SK-N-DZ (cell line): ENCODE measurements at regions not wholly inside any gene's neighbourhood (a gene's known extent, or its start where the extent isn't known, plus 50 kb on each side); places are given as distances from the start of the nearest gene placed in this dataset.

Experiments
- DNase-seq: peaks from one replicate; pipeline ENCODE4 v3.0.0-alpha.2; 2015; ENCODE audit warnings: low spot score

DNA sequence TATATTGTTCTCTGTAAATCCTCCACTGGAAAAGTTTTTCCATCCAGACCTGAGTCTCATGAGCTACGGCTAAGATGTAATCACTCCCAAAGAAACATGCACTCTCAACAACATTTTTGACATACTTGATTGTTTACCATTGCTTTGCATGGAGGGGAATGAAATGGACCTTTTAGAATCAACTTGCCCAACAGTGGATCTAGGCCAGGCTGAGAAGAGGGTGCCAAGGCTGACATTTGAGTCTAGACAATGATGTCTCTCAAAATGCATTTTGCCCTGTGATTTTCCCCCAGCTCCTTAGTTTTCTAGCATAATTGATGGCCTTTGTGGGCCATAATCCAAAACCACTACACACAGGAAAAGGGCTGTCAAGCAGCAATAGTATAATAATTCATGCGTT lies 297.9 kb upstream of the KLF6 start:
- DNase-seq = no peak

DNA sequence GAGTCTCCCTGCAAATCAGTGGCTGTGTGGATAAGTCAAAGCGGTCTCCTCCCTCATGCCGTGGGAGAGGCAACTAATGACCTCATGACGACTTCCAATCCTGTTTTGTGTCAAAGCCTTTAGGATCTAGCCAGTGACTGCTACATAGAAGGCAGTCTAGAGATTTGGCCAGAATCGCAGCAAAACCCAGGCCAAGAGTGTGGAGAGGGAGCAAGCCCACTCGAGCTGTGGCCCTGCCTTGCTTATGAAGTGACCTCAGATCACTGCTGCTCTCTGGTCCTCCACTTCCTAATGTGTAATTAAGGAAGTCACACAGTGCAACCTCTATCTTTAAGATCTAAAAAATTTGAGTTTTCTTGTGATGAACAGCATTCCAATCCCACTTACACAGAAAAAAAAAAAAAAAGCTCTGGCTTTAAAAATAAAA lies 296.7 kb upstream of the KLF6 start:
- no peak for DNase-seq

DNA sequence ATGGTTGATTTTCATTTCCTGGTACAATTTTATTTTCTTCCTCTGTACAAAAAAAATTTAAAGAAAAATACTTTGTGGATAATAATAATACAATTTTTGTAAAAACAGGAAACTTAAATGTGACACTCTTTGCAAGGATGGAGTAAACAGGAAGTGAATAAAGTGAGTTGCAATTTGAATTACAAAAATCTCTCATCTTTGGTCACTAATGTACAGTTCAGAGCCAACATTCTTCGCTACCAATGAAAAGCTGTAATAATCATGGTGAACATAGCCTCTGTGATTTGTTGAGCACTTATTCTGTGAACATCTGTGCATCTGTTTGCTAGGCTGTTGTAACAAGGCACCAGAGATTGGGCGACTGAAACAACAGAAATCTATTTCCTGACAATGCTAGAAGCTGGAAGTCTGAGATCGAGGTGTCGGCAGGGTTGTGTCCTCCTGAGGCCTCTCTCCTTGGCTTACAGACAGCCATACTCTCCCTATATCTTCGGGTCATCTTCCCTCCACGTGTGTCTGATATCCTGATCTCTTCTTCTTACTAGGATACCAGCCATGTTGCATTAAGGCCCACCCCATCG lies 295.3 kb upstream of the KLF6 start:
- no peak for DNase-seq

DNA sequence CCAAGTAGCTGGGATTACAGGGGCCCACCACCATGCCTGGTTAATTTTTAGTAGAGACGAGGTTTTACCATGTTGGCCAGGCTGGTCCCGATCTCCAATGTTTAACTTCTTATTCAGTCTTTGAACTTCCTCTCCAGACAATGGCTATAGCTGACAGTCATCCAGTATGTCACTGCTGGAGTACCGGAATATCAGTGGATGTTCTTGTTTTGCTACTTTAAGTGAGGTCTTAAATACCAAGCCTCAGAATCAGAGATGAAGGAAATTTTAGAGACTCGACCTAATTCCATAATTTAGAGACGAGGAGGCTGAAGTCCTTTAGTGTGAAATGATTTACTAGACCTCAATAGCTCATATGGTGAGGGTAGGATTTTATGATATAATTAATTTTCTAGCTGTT lies 294.8 kb upstream of the KLF6 start:
- no peak for DNase-seq

DNA sequence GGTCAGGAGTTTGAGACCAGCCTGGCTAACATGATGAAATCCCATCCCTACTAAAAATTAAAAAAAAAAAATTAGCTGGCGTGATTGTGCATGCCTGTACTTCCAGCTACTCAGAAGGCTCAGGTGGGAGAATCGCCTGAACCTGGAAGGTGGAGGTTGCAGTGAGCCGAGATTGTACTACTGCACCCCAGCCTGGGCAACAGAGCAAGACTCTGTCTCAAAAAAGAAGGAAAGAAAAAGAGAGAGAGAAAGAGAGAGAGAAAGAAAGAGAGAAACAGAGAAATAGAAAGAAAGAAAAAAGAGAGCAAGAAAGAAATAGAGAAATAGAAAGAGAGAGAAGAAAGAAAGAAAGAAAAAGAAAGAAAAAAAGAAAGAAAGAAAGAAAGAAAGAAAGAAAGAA lies 292.8 kb upstream of the KLF6 start:
- DNase-seq = no peak

DNA sequence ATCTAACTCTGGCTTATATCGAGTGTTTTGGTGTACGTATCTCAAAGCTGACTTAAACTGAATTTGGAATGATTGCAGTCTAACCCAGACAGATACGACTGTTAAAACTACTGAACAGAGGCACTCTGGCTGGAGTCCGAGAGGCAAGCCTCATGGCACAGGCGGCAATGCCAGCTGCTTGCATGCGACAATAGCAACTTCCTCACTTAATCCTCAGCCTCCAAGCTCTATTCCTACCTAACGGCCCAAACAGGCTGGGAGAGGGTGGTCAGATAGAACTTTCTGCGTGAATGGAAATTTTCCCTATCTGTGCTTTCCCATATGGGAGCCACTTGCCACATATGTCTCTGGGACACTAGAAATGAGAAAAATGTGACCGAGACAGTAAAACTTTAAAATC lies 292.0 kb upstream of the KLF6 start:
- no peak for DNase-seq

DNA sequence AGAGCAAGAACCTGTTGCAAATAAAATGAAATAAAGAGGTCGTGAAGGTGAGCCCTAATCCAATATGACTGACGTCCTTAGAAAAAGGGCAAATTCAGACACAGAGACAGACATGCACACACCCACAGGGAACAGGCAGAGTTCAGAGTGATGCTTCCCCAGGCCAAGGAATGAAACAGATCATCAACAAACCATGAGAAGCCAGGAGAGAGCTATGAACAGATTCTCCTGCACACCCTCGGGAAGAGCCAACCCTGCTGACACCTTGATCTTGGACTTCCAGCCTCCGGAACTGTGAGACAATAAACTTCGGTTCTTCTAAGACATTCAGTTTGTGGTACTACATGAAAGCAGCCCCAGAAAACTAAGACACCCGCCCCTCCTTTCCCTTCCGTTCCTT lies 290.4 kb upstream of the KLF6 start:
- no peak for DNase-seq

DNA sequence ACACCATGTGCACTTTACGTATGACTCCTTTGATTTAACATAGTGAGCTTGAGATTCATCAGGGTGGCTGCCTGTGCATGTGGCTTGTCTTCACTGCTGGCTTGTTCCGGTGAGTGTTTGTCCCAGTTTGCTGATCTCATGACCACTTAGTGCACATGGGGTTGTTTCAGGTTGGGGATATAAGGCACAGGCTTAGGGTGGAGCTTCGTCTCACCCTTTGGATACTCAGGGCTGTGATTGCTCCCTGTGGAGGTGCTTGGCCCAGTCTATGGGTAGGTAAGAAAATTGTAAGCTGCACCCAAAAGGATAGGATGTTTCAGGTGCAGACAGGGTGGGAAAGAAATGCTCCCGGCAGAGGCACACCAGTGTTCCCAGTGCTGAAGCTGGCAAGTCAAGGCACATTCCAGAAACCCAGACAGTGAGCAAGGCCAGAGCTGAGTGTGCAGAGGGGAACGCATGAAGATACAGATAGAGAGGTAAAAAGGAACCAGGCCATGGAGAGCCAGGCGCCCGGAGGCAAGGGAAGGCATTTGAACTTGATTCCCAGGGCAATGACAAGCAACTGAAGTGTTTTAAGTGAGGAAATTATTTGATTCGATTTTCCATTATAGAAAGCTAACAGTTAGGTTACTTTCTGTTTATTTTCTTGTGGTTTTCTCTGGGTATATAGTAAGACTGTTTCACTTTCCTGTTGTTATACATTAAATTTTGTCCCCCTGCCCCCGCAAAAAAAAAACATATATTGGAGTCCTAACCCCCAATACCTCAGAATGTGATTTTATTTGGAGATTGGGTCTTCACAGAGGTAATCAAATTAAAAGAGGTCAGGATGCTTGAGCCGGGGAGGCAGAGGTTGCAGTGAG lies 289.8 kb upstream of the KLF6 start:
- no peak for DNase-seq

DNA sequence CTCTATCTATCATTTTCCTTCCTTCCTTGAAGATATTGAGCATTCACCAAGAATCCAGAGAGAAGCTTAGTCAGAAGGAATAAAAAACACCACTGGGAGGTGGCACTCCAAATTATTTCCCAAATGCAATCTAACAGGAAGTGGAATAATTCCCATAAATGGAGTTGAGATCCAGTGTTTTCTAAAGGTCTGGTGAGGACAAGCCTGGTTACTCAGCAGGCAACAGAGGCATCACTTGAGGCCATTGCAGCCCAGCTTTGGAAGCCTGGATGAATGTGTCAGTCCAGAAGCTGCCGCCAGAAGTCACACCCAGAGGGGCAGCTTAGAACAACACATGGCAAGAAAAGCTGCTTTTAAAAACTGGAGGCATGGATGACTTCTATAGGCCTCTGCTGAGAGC lies 288.9 kb upstream of the KLF6 start:
- DNase-seq = no peak

DNA sequence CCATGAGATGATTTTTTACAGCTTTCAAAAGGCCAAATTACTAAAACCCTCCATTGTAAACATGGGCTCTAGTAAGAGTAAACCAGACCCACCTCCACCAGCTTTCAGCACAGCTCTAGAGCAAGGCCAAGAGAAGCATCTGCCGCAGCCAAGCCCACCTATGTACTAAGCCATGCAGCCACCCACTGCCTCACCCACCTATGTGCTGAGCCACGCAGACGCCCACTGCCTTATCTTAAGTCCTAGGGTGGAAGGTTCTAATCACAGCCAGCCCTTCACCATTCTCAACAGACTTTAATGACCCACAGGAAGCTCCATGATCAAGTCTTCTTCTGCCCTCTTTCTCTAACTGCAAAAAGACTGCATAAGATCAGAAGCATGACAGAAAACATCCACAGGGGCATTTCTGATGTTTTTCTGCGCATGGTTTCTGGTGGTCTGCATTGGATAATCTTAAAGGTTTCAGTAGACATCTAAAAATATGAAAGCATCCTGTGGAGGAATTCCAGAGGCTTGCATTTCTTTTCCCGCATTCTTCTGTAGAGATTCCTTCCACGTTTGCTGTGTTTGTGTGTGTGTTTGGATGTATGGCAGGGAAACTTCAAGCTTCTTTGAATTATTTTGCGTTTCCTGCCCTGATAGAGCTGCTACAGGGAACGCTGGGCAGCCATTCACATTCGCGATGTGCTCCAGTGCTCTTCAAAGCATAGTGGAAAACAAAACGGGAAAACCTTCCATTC lies 286.1 kb upstream of the KLF6 start:
- no peak for DNase-seq

DNA sequence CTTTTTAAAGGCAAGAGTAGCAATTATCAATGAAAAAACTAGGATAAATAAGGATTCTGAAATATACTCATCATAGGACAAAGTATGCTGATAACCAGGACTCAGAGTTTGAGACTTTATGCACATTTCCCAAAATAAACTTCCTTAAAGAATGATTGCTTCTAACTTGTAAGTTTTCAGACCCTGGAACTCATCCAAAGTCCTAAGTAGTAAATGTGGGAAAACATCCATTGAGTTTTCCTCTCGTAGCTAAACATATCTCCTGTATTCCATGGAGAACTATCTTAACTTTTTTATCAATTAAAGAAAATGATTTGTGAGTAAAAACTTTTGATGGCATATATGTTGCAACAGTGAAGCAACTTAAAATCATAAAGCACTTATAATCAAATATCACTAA lies 285.2 kb upstream of the KLF6 start:
- no peak for DNase-seq

DNA sequence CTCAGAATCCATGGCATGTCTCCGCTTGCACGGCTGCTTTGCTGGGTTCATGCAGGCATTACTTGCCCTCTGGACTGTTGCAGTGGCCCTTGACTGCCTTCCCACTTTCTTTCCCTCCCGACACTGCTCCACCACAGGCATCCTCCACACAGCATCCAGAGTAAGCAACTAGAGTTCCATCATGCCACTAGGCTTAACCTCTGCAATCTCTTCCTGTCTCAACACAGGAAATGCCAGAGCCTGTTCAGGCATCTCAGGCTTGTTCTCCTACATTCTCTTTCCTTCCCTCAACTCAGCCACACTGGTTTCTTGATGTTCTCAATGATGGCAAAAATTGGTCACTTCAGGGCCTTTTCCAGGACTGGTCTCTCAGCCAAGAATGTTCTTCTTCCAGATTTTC lies 284.5 kb upstream of the KLF6 start:
- DNase-seq = no peak

DNA sequence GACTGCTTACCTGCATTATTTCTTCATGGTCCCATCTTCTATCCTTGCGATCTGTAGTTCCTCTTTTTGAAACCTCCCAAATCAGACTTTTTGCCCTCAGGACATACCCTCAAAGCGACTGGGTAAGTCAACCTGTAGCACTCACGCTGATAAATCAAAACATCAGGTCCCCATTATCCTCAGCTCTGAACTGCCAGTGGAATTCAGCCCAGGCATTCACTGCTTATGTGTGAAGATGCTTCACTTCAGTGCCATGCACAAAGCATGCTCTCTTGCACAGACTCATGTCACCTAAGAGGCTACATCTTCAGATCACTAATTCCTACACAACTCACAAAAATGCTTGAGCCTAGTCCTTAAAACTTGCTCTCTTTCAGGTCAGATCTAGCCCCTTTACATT lies 283.6 kb upstream of the KLF6 start:
- DNase-seq = no peak

DNA sequence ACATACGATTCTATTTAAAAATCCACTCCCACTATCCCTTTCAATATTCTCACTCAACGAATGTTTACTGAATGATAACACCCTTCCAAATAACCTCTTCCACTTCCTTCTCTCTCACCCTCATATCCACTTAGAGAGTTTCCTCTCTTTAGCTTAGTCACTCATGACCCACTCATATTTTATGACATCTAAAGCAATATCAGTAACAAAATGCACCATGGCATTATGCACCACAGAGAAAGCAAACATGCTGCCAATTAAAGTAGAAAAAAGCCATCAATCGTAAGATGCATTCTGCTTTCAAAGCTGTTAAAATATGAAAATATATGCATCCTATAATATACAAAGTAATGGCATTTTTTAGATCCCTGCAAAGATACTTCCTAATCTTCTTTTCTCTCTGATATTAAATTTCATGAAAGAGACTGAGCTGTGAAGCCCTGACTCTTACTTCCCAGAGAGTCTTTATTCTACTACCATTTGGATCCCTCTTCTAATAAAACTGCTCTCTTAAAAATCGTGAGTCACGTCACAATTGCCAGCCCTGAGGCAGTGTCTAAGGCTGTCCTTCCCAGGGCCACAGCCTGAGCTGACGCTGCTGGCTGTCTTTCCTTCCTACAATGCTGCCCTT lies 283.0 kb upstream of the KLF6 start:
- no peak for DNase-seq

DNA sequence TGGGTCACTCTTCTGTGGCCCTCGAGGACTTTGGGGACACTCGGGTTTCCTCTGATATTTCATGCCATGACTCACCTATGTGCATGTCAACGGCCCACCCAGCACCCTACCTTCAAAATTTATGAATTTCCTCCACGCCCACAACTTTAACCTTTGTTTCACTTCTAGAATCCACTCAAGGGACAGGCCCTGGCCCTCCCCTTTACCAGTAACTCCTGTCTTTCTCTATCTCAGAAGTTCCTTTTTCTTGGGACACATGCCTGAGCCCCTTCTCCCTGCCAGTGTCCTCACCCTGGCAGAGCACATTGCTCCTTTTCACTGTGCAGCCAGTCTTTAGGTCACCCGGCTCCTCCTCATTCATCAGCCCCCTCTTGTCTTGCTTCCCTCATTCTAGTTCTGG lies 282.5 kb upstream of the KLF6 start:
- DNase-seq = no peak

DNA sequence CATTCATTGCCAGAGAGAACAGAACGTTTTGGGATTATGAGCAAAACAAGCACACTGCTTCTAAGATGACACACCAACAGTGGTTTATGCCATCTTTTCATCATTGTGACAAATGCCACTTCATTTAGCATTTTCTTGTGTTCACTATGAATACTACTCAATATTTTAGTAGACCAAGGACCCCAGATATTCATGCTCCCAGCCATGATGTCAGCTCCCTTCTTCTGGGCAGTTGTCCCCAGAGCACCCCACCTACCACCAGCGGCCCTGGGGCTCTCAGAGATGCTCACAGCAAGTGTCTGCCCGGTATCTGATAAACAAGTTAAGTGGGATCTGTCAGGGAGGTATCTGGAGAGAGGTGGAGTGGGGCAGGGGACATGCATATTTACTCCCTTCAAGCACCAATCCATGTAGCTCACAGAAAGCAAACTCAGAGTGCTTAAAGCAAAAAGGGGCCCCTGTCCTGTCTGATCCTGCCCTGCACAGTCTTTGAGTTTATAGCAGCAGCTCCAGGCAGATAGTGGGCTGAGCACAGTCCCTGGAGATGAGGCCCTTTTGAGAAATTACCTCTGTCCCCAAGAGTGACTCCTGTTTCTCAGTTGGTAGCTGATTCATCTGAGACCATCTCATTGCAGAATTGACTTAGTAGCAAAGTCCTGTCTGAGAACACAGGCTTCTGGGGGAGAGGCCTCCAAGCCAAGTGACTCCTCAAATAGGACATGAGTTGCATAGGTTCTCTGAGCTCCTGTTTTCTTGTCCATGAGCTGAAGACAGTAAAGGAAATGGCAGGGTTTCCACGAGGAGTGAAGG lies 281.8 kb upstream of the KLF6 start:
- DNase-seq = no peak

DNA sequence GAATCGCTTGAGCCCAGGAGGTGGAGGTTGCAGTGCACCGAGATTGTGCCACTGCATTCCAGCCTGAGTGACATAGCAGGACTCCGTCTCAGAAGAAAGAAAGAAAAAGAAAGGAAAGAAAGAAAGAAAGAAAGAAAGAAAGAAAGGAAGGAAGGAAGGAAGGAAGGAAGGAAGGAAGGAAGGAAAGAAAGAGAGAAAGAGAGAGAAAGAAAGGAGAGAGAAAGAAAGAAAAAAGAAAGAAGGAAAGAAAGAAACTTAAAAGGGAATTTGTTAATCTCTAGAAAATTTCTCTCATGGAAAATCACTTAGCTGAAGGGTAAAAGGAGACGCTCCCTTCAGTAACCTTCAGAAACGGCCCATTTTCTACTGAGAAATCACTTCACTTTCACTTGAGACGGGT lies 279.5 kb upstream of the KLF6 start:
- DNase-seq = no peak

DNA sequence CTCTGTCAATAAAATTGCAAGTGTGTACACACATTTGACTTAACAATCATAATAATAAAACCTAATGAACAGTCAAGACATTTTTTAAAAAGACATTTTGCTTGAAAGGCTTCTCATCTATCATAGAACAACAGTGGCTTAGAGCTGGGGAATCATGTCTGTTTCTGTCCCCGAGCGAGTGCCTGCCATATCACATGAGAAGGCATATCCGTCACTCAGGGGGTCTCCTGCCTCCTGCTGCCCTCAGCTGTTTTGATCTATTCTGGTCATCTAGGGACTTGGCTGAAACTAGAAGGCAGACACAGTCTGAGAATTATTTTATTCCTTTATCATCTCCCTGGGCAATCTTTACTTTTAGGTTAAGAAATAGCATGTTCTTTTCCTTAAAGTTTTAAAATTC lies 278.7 kb upstream of the KLF6 start:
- DNase-seq = no peak

DNA sequence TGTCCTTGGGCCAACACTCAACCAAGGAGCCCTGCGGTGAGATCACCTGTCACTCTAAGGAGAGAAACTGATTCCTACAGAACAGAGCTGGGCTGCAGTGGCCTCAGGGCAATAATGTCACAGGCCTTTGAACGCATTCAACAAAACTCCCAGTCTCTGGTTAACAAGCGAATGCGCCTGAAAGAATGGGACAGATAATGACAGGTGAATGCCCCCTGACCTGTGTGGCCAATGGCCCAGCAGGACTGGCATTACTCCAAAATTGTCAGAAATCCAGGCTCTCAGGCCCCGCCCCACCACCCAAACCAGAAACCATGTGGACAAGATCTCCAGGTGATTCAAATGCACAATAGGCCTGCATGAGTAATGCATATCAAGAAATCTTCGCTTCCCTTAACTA lies 277.7 kb upstream of the KLF6 start:
- DNase-seq = no peak

DNA sequence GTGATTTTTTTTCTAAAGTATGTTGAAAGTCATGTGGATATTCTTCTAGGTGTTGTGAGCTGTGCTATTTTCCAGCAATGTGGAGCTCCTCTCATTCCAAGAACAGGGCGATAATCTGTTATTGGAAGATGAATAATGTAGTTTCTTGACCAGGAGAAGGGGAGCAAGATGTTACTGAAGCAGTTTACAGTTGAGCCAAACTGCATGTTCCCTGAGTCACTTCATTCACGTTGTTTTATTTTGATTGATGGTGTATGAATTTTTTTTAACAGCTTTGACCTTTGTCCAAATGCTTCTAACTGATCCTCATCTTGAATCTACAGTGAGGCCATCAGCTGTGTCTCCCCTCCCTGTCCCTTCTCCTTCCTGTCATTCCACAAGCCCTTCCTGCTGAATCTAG lies 277.1 kb upstream of the KLF6 start:
- DNase-seq = no peak

DNA sequence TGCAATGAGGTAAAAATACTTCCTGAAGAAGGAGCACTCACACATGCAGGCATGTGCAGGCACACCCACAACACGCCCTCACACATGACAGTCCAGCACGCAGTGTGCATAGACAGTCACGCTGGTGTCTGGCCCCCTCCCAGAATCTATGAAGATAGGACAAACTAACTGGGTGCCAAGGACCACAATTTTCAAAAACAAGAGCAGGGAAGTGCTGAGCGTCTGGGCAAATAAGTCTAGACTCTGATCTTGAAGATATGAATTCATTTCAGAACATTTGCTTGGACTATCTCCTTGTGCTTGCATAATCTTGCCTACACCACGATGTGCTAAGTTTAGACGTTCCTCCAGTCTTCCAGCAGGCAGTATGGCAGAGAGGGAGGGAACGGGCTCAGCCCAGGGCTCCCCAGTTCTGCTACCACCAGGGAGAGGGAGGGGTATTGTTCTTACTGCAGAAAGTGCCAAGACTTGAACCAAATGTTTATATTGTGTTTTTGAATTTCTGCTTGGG lies 276.5 kb upstream of the KLF6 start:
- no peak for DNase-seq
